Kidney epithelial cell (primary cell): ENCODE measurements at regions not wholly inside any gene's neighbourhood (a gene's known extent, or its start where the extent isn't known, plus 50 kb on each side); places are given as distances from the start of the nearest gene placed in this dataset.

Source experiments
- DNase-seq: peaks from one replicate; pipeline ENCODE4 v3.0.0-alpha.2; 2010; ENCODE audit warnings: low read depth
- H3K27me3 ChIP-seq: 2 replicates; pipeline ENCODE4 v1.6.0; 2011; ENCODE audit warnings: low read length; ENCODE audit not compliant: control insufficient read depth, insufficient read depth
- H3K36me3 ChIP-seq: 2 replicates; pipeline ENCODE4 v1.5.1; 2011; ENCODE audit warnings: low read length; ENCODE audit not compliant: control insufficient read depth, insufficient read depth
- H3K4me3 ChIP-seq: 2 replicates; pipeline ENCODE4 v1.5.1; 2011; ENCODE audit warnings: low read depth, mild to moderate bottlenecking, control low read depth, low read length
- TF ChIP-seq, protein P1 (sequence below): IDR thresholded peaks from 2 replicates; pipeline ENCODE4 v1.5.1; 2011; ENCODE audit warnings: mild to moderate bottlenecking, moderate library complexity, low read length, control low read depth, inconsistent platforms; ENCODE audit not compliant: insufficient read depth, poor library complexity, severe bottlenecking

DNA sequence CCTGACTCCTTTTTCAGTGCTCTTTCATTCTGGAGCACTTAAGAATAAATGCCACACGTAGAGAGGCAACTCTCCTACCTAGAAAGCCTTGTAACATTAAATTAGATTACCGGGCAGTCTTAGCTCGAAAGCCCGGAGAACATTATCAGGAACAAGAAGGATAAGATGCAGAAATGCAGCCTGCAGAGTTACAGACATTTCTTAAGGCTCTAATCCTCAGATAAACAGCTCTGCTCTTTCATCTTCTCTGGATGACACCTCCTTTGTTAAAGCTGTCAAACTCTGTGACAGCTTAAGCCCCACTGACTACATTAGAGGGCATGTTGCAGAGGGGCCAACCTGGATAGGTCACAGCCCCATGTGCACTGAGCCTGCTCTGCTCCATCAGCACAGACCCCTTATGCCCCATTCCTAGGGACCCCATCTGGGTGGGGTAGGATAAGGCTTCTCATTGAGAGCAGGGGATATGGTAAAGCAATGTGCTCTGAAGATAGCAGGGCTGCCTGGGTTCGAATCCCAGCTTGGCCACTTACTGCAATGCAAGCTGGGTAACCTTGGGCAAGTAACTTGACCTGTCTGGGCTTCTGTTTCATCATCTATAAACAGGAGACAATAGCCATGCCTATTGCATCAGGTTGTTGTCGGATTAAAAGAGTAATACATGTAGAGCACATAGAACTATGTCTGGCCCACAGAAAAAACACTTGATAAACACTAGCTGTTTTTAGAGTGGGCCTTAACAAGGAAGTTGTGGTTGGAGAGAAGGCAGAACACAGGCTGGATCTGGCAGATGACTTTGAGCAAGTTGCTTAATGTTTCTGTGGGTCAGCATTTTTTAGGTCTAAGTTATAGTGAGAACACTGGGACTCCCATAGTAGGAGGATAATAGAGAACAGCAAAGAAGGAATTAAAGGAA is 111.4 kb downstream of the THNSL2 start:
- Histone ChIP-seq H3K27me3 (peaks cover 11% of the 10 kb centered on the region), H3K36me3 (no peaks in the 10 kb centered on the region), H3K4me3 (no peak overlapping the region)
- TF ChIP-seq, protein P1, sequence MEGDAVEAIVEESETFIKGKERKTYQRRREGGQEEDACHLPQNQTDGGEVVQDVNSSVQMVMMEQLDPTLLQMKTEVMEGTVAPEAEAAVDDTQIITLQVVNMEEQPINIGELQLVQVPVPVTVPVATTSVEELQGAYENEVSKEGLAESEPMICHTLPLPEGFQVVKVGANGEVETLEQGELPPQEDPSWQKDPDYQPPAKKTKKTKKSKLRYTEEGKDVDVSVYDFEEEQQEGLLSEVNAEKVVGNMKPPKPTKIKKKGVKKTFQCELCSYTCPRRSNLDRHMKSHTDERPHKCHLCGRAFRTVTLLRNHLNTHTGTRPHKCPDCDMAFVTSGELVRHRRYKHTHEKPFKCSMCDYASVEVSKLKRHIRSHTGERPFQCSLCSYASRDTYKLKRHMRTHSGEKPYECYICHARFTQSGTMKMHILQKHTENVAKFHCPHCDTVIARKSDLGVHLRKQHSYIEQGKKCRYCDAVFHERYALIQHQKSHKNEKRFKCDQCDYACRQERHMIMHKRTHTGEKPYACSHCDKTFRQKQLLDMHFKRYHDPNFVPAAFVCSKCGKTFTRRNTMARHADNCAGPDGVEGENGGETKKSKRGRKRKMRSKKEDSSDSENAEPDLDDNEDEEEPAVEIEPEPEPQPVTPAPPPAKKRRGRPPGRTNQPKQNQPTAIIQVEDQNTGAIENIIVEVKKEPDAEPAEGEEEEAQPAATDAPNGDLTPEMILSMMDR: no peak
- no peak for DNase-seq

DNA sequence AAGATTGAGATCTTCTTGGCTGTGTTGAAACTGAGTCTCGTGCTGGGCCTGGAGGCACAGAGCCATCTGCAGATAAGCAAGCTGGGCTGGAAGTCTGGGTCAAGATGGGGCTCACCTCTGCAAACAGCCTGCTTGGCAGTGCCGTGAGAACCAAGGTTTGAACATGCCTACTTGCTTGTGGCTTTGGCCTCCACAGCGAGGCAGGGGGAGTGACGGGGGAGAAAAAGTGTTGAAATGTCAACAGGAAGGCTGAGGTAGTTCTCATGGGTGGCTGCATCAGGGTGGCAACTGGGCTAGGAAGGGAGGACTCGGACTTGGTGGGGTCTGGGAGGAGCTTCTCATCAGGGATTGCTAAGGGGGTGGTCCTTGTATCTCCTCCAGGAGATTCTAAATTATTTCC is 99.7 kb downstream of the THNSL2 start:
- TF ChIP-seq, protein P1: no peak
- Histone ChIP-seq H3K27me3 (no peaks in the 10 kb centered on the region), H3K4me3 (no peak overlapping the region), H3K36me3 (no peaks in the 10 kb centered on the region)
- DNase-seq: no peak

DNA sequence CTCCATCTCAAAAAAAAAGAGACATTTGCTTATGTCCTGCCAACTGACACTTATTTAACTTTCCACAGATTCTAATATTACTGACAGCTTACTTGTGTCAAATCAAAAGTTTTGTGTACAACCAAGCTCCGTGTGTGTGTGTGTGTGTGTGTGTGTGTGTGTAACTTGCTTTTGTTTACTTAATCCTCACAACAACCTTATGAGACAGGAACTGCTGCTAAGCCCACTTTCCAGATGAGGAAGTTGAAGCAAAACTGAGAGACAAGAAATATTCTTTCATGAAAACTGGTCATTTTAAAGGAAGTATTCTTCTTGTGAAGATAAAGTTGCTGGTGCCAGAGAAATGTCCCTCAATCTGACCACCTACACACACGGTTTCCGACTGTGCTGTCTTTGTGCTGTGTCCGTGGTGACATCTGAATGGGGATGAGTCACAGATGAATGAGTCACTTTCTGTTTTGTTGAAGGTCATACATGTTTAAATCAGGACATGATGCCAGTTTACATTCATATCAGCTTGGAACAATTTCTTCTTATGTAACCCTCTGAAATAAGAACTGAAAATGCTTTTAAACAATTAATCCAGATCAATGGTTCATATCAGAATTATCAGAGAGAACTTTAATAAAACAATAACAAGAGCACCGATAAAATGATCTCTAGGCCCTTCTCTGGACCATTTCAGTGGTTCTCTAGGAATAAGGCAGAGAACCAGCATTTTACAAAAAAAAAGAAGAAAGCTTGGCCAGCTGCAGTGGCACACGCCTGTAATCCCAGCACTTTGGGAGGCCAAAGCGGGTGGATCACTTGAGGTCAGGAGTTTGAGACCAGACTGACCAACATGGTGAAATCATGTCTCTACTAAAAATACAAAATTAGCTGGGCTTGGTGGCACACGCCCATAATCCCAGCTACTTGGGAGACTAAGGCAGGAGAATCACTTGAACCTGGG is 95.5 kb downstream of the THNSL2 start:
- Histone ChIP-seq H3K36me3 (no peaks in the 10 kb centered on the region), H3K27me3 (peaks cover 3% of the 10 kb centered on the region), H3K4me3 (no peak overlapping the region)
- TF ChIP-seq, protein P1: no peak
- DNase-seq: no peak

DNA sequence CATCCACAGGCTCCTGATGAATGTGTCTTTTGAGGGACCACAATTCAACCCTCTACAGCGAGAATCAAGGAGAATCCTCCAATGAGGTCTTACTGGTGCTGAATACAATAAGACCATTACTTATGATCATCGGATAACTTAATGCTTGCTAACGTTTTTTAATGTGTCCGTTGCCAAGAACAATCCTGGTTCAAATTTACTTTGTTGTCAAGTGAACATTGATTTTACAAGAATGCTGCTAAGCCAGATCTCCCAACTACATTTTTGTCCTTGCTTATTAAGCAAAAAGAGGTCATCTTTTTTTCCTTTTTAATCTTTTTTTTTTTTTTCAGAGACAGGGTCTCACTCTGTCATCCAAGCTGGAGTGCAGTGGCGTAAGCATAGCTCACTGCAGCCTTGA is 93.7 kb downstream of the THNSL2 start:
- no peak for DNase-seq
- TF ChIP-seq, protein P1: no peak
- H3K27me3 ChIP-seq: peaks cover 3% of the 10 kb centered on the region
- no peak overlapping the region for H3K4me3 ChIP-seq
- no peaks in the 10 kb centered on the region for H3K36me3 ChIP-seq

DNA sequence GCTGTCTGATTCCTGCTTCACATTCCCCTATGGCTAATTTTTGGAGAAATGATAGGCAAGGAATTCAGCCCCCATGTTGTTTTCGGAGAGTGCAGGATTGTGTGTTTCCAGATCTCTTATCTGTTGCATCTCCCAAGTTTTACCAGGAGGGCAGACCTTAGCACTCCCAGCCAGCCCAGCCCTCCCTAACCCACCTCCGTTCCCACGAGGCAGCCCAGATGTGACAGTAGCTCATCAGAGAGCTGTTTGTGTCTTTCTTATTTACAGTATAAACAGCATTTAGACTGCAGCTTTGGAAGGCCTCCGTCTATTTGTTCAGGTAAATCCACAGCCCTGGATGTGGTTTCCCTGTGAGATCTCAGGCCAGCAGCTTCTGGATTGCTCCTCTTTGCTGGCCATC is 91.6 kb downstream of the THNSL2 start:
- Histone ChIP-seq H3K27me3 (peaks cover 3% of the 10 kb centered on the region), H3K36me3 (no peaks in the 10 kb centered on the region), H3K4me3 (no peak overlapping the region)
- no peak for DNase-seq
- TF ChIP-seq, protein P1: no peak
